WERI-Rb-1 (cell line): ENCODE measurements at regions not wholly inside any gene's neighbourhood (a gene's known extent, or its start where the extent isn't known, plus 50 kb on each side); places are given as distances from the start of the nearest gene placed in this dataset.

Experiments
- DNase-seq: peaks from one replicate; pipeline ENCODE4 v3.0.0-alpha.2; 2020
- H3K27ac ChIP-seq: fragments of 250-450 bp; sonication (Bioruptor Pico); 2 replicates; pipeline ENCODE4 v1.5.1; 2020; ENCODE audit warnings: mild to moderate bottlenecking, moderate library complexity
- H3K27me3 ChIP-seq: fragments of 250-450 bp; sonication (Bioruptor Pico); 2 replicates; pipeline ENCODE4 v1.5.1; 2021; ENCODE audit warnings: mild to moderate bottlenecking, low read depth, moderate library complexity; ENCODE audit not compliant: insufficient read depth, severe bottlenecking
- H3K36me3 ChIP-seq: fragments of 250-450 bp; sonication (Bioruptor Pico); 2 replicates; pipeline ENCODE4 v1.5.1; 2020; ENCODE audit warnings: mild to moderate bottlenecking, moderate library complexity
- H3K4me3 ChIP-seq: 2 replicates; pipeline ENCODE4 v1.5.1; 2011; ENCODE audit warnings: low read depth, mild to moderate bottlenecking, control low read depth, low read length
- H3K9me3 ChIP-seq: fragments of 250-450 bp; sonication (Bioruptor Pico); 2 replicates; pipeline ENCODE4 v1.5.1; 2021; ENCODE audit warnings: mild to moderate bottlenecking, moderate library complexity; ENCODE audit not compliant: severe bottlenecking
- TF ChIP-seq, protein P1 (sequence below): IDR thresholded peaks from 2 replicates; pipeline ENCODE4 v1.5.1; 2011; ENCODE audit warnings: low read depth, mild to moderate bottlenecking, control low read depth, inconsistent platforms, low read length

DNA sequence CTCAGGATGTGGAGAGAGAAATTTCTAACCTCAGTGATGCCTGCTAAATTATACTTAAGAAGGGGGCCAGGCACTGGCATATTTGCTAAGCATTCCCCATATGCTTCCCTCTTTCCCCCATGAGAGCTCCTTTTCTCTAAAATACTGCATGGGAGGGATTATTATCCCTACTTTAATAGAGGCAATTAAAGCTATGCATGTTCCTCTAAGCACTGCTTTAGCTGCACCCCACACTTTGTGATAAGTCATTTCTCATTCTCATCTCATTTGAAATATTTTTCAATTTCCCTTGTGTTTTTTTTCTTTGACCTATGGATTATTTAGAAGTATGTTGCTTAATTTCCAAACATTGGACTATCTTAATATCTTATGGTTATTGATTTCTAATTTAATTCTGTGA is 72.1 kb upstream of the CIBAR2 start:
- H3K27me3 ChIP-seq: no peaks in the 10 kb centered on the region
- DNase-seq: no peak
- no peaks in the 10 kb centered on the region for H3K9me3 ChIP-seq

DNA sequence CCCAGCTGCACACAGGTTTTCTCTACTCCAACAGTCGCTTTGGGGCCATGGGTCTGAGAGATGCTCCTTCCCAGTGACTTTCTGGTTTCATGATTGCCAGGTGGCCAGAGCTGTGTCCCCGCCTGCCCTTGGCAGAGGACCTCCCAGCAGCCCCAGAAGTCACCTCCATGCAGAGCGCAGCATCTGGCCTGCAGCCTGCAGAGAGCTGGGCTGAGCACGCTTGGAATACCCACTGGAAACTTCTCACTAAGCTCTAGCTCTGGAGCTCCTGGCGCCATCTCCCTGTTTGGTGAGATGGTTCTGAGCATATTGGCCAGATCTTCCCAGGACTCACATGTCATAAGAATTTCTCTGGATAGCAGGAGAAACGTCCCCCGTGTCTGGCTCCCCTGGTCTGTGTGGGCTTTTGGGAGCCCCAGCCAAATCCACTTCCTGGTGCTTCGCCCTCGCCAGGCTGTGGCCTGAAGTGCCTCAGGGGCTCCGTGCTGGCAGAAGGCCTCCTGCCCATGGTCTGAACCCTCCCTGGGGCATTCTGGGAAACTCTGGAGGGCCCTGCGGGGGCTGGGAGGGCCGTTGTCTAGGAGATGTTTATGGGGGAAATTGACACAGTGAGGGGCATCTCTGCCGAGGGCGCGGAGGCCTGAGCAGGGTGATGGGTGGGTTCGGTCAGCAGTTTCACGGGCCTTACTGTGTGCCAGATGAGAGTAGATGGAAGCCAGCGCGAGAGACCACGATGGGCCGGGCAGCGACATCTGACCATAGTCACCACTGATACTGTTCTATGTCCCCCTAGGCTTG is 73.2 kb upstream of the CIBAR2 start:
- TF ChIP-seq, protein P1, sequence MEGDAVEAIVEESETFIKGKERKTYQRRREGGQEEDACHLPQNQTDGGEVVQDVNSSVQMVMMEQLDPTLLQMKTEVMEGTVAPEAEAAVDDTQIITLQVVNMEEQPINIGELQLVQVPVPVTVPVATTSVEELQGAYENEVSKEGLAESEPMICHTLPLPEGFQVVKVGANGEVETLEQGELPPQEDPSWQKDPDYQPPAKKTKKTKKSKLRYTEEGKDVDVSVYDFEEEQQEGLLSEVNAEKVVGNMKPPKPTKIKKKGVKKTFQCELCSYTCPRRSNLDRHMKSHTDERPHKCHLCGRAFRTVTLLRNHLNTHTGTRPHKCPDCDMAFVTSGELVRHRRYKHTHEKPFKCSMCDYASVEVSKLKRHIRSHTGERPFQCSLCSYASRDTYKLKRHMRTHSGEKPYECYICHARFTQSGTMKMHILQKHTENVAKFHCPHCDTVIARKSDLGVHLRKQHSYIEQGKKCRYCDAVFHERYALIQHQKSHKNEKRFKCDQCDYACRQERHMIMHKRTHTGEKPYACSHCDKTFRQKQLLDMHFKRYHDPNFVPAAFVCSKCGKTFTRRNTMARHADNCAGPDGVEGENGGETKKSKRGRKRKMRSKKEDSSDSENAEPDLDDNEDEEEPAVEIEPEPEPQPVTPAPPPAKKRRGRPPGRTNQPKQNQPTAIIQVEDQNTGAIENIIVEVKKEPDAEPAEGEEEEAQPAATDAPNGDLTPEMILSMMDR: no peak
- Histone ChIP-seq H3K36me3 (peaks cover 21% of the 10 kb centered on the region), H3K9me3 (no peaks in the 10 kb centered on the region), H3K27ac (no peak overlapping the region), H3K27me3 (no peaks in the 10 kb centered on the region), H3K4me3 (no peak overlapping the region)
- DNase-seq: no peak

More for the DNA sequence above, 72.1 kb upstream of the CIBAR2 start:
- H3K36me3 ChIP-seq: peaks cover 21% of the 10 kb centered on the region
- no peak overlapping the region for H3K27ac ChIP-seq
- TF ChIP-seq, protein P1: no peak
- no peak overlapping the region for H3K4me3 ChIP-seq

DNA sequence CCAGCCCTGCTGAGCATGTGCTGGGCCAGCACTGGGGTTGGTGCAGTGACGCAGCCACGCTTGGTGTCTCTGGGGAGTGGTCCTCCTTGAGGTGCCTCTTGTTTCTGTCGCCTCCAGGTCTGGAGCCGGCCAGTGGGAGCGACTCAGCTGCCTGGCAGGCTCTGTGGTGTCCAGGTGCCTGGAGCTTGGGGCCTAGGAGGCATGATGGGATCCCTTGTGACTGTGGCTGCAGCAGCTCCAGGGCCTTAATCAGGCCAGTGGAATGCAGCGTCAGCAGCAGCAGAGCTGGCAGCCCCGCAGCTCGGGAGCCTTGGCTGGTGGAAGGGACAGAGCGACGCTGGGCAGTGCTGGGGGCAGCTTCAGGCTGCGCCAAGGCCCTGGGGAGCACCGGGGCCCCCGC is 74.7 kb upstream of the CIBAR2 start:
- TF ChIP-seq, protein P1: no peak
- no peaks in the 10 kb centered on the region for H3K9me3 ChIP-seq
- no peak for DNase-seq
- H3K36me3 ChIP-seq: peaks cover 21% of the 10 kb centered on the region
- H3K27me3 ChIP-seq: no peaks in the 10 kb centered on the region
- no peak overlapping the region for H3K27ac ChIP-seq
- H3K4me3 ChIP-seq: no peak overlapping the region

DNA sequence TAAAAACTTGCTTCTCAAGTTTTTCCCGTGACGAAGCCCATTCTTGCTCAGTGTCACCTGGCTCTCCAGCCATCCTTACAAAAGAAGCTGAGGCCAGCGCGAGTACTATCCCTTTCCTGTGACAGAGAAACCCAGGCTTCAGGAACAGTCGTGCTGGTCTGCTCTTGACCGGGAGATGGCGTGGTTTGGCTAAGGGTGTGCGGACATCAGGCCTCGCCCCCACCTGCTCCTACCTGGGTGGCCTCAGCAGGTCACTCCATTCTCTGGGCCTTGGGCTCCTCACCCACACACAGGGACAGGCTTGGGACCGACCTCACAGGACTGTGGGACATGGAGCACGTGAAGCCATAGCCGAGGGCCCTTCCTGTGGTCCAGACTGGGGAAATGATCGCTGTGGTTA is 75.2 kb upstream of the CIBAR2 start:
- TF ChIP-seq, protein P1: no peak
- no peaks in the 10 kb centered on the region for H3K9me3 ChIP-seq
- DNase-seq: no peak
- peaks cover 21% of the 10 kb centered on the region for H3K36me3 ChIP-seq
- H3K4me3 ChIP-seq: no peak overlapping the region
- H3K27ac ChIP-seq: no peak overlapping the region
- H3K27me3 ChIP-seq: no peaks in the 10 kb centered on the region

GRCh38 chr16:85187886-85188285 is 75.6 kb upstream of the CIBAR2 start:
- Histone ChIP-seq H3K27me3 (no peaks in the 10 kb centered on the region), H3K9me3 (no peaks in the 10 kb centered on the region), H3K36me3 (peaks cover 20% of the 10 kb centered on the region), H3K27ac (no peak overlapping the region), H3K4me3 (no peak overlapping the region)
- no peak for DNase-seq
- TF ChIP-seq, protein P1: no peak
